ENCODE measurements at regions not wholly inside any gene's neighbourhood (a gene's known extent, or its start where the extent isn't known, plus 50 kb on each side); places are given as distances from the start of the nearest gene placed in this dataset.

DNA sequence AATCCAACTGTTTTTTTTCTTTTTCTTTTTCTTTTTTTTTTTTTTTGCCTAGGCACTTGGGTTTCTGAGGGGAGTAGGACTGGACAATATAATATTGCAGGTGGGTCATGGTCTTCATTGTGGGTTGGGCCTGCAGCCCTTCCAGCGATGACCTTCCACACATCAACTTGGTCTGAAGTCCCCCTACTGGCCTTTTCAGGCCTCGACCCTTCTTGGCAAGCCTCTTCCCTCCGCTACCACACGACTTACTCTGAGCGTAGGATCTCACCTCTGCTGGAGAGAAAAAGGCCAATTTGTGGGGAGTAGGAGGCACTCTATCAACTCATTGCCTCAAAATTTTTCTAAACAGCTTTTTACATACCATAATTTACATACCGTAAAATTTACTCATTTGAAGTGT lies 51.1 kb upstream of the GRIK3 start:
- no peak for DNase-seq

DNA sequence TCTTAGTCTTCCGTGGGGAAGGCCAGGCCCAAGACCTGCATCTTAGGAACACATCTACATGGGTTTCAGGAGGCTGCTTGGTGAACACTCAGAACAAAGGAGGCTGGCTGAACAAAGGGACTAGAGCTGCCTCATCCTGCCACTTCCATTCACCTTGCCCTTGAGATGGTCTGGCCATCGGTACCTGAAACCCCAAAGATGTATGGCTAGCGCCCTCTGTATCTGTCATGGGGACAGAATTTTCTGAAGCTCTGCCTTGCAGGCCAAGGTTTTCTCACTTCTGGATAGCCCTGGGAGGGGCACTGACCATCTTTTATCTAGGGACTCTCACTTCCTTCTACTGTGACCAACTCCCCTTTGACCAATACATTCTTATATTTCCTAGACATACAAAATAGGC lies 55.4 kb upstream of the GRIK3 start:
- DNase-seq: no peak

DNA sequence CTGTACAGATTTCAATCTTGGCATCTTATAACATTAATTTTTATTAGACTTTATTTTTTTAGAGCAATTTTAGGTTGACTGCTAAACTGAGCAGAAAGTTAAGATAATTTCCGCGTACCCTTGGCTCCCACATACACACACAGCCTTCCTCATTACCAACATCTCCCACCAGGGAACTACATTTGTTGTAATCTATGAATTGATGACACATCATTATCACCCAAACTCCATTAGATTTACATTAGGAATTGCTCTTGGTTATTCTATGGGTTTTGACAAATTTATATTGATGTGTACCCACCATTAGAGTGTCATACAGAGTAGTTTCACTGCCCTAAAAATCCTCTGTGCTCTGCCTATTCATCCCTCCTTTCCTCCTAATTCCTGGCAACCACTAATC lies 56.4 kb upstream of the GRIK3 start:
- no peak for DNase-seq

DNA sequence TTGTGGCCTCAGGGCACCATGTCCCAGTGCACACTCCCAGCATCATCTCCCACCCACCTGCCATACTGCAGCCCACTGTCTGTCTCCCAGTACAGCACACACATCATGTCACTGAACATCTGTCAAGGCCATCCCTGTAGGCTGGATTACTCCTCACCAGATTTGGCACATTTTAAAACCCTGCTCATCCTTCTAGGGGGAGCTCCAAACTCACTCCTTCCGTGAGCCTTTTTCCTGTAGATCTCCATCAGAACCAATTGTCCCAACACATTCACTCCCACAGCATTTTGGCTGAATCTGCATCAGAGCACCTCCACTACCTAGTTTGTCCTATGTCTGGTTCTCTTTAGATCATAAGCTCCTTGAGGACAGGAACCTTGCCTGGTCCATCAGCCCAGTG lies 58.6 kb upstream of the GRIK3 start:
- no peak for DNase-seq

DNA sequence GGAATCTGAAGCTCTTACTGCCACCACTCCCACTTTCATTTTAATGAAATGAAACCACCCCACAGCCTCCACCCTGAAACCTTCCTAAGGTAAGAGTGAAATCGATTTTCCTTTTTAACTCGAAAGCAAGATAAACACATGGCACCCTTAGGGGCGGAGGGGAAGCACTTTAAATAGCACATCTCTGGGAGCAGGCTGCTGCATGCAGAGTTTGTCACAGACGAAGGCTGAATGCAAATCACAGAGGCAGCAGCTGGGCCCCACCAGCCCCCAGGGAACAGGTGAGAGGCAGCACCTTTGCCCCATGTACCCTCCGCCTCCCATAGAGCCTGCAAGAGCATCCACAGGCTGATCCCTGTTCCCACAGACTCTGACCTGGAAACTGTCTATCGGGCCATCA lies 60.0 kb upstream of the GRIK3 start:
- no peak for DNase-seq

DNA sequence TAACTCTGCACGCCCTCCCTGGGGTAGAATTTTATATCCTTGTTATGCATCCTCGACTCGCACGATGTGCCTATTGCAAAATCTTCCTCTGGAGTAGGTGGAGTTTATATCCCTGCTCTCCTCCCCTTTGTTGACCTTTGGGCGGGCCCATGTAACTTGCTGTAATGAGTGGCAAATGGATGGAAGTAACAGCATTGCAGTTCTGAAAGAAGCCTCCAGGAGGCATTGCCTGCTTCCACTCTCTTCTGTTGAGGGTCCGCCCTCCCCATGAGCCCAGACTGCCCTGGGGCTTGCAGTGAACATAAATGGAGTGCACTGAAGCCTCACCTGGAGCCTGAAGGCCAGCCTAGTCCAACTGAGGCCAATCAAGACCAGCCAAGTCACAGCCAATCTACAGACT lies 62.2 kb upstream of the GRIK3 start:
- no peak for DNase-seq

DNA sequence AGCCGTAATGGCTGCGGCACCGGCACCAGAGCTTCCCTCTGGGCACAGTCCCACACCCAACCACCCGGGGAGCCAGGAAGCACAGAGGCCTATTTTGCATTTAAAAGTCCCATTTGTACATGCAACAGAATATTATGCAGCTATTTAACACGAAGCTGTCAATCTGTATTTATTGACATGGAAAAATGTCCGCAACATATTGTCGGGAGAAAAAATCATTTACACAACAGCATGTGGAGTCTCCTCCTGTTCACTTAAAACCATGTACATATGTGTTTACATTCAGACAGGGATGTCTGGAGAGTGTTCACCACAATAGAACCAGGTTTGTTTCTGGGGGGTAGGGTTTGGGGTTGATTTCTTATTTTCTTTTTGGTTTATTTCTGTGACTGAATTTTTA lies 63.4 kb upstream of the GRIK3 start:
- DNase-seq: no peak

DNA sequence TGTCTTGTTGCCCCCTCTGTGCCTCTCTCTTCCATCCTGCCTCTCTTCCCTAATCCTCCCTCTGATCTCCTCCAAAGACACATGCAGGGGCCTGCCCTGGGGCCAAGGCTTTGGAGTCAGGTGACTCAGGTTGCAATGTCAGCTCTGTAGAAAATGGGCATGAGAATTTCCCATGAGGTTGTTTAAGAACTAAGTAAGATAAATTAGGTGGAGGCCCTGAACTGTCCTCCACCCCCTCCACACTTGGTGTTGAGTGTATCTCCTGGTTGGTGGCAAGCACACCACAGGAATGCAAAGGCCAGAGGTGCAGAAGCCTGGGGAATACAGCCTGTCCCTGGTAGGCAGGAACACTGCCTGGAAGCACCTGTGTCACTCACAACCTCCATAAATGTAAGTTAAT lies 63.9 kb upstream of the GRIK3 start:
- no peak for DNase-seq

DNA sequence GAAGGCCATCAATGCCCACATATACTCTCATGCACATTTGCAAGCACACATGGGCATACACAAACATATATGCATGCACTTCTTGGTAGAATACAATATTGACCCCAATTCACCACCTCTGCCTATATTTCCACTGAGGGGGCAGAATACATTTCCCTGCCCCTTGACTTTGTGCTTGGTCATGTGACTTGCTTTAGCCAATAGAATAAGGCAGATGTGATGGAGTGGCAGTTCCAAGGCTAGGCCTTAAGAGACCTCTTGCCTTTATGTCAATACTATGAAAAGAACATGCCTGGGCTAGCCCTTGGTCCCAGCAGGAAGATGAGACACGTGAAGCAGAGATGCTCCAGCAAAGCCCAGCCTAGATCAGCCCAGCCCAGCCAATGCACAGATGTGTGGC lies 66.0 kb upstream of the GRIK3 start:
- DNase-seq: no peak

DNA sequence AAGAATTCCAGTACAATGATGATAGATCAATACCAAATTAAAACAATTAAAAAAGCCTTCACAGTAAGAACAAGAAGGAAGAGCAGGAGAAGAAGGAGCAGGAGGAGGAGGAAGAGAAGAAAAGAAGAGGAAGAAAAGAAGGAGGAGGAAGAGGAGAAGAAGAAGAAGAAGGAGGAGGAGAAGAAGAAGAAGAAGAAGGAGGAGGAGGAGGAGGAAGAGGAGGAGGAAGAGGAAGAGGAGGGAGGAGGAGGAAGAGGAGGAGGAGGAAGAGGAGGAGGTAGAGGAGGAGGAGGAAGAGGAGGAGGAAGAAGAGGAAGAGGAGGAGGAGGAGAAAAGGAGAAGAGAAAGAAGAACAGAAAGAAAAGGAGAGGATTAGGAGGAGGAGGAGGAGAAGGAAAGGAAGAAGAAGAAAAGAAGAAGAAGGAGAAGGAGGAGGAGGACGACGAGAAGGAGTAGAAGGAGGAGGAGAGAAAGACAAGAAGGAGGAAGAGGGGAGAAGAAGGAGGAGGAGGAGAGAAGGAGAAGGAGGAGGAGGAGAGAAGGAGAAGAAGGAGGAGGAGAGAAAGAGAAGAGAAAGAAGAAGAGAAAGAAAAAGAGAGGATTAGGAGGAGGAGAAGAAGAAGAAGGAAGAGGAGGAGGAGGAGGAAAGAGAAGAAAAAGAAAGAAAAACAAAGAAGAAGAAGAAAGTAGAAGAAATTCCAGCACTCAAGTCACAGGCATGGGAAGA lies 68.5 kb upstream of the GRIK3 start:
- DNase-seq: no peak

DNA sequence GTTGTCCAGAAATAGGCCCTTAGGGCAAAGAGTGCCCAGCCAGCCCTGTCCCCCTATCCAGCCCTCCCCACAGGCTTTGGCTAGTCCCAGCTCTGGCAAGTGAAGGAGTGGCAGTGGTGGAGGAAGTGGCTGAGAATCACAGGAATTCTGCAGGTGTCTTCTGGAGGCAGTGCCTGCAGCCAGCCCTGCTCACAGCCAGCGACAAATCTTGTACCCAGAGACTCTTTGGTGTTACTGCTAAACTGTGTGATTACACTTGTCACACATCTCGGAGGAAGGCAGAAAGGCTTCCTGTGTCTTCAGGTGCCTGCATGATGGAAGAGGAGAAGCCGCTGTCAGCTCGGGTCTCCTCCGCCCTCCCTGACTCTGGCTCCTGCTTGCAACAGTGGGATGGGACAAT lies 71.6 kb upstream of the GRIK3 start:
- no peak for DNase-seq

DNA sequence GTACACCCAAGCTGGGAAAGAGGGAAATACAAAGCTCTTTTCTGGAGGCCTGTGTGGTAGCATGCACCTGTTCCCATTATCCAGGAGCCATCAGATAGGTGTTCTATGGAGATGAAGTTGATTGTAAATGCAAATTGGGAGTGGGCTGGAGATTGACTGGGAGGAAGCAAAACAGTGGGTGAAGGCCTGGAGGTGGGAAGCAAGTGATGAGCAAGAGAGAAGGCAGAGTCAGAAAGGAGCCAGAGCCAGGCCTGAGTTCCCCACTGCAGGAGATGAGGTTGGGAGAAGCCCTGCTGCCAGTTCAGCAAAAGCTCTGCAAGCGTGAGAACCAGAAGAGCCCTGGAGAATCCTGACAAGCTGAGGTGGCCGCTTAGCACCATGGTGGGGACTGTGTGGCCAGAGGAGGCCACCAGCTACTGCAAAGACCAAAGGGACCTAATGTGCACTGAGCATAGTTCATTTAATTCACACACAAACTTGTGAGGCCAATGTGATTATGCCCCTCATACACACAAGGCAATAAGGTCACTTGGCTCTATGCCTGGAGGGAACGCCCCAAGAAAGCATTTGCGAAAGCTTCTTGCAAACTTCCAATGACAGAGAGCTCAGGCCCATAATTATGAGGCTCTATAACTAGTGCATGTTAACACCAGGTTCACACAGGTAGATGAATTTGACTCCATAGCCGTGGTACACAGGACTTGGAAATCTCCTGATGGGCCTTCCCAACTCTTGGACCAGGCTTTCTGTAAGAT lies 73.0 kb upstream of the GRIK3 start:
- no peak for DNase-seq

DNA sequence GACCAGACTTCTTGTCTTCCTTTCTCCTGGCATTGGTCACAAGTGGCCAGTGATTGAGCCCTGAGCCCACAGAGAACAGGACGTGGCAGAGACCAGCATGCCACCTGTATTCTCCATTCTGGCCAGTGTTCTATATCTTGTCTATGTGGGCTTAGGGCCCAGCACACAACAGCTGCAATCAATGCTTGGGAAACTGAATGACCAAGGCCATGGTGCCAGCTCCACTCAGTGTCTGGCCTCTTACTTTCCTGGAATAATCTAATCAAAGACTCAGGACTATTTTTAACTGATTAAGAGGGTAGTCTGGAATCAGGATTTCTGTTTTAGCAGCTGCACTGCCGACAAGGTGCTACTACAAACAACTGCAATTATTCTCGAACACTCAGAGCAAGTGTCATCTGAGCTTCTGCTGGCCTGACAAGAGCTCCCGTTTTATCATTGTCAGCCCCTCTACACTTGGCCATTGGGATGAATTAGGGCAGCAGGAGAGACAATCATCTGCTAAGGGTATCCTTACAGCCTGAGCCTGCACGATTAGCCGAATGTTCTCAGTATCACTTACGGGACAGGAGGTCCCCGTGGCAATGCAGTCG lies 74.4 kb upstream of the GRIK3 start:
- DNase-seq: no peak

DNA sequence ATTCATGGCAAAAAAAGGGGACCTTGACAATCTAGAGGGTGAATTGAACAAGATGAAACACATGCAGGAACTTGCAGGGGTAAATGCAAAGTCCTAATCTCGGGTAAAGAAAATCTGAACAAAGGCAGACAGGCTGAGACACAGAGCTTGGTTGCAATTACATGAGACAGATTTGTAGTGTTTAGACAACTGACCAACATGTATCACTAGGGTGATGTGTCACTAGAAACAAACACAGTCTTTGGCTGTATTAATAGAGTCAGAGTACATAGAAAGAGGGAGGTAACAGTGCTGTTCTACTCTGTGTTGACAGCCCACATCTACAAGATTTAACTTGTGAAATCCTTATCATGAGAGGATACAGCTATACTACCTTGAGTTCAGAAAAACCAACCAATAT lies 78.1 kb upstream of the GRIK3 start:
- no peak for DNase-seq

DNA sequence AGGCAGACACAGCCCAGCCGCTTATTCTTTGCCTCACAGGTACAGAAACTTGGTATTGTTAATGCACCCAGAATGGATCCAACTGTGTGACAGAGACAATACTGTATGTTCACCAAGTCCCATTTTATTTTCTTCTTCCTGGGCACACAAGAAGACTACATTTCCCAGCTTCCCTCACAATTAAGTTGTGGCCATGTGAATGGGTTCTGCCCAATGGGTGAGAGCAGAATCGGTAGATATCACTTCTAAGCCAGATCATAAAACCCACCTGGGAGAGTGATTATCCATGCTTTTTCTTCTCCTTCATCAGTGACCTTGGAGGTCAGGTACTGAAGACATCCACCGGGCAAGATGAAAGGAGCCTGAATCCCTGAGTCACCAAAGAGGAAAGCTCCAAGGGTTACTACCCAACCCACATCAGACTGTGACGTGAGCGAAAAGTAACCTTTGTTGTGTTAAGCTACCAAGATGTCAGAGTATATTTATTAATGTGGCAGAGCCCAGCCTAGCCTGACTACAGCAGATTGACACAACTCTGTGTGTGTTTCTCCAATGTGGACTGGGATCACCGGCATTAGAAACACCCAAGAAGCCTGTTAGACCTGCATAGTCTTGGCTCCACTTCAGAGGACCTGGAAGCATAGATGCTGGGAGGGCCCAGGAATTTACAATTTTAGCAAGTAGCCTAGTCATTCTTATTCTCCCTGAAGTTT lies 79.1 kb upstream of the GRIK3 start:
- no peak for DNase-seq

DNA sequence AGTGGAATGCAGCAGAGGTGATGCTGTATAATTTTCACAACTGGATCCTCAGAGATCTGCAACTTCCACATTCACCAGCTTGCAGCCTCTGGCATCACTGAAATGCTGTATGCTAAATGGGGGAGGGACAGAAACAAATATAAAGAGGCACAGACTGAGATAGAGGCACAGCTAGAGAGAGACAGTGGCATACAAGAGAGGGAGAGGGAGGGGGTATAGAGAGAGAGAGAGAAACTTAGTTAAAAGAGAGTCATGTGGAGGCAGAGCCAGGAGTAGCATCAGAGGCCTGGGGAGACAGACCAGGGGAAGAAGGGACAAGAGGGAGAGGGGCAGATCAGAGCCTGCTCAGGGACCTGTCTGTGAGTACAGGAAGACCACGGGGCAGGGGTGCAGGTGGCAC lies 84.5 kb upstream of the GRIK3 start:
- DNase-seq: no peak

DNA sequence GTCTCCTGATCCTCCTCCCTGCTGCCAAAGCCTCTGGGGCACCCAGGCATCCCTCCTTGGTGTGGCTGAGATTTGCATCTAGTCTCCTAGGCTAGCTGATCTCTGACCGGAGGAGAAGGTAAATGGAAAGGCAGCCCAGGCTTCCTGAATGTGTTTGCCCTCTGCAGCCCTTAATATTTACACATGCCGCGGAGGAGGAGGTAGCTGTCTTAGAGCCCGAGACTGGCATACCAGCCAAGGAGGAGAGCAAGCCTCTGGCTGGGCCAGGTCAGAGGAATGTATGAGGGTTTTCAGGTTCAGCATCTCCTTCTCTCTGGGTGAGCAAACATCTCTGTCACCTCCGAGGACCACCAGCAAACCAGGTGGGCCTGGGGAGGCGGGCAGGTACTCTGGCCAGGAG lies 86.0 kb upstream of the GRIK3 start:
- DNase-seq: no peak

DNA sequence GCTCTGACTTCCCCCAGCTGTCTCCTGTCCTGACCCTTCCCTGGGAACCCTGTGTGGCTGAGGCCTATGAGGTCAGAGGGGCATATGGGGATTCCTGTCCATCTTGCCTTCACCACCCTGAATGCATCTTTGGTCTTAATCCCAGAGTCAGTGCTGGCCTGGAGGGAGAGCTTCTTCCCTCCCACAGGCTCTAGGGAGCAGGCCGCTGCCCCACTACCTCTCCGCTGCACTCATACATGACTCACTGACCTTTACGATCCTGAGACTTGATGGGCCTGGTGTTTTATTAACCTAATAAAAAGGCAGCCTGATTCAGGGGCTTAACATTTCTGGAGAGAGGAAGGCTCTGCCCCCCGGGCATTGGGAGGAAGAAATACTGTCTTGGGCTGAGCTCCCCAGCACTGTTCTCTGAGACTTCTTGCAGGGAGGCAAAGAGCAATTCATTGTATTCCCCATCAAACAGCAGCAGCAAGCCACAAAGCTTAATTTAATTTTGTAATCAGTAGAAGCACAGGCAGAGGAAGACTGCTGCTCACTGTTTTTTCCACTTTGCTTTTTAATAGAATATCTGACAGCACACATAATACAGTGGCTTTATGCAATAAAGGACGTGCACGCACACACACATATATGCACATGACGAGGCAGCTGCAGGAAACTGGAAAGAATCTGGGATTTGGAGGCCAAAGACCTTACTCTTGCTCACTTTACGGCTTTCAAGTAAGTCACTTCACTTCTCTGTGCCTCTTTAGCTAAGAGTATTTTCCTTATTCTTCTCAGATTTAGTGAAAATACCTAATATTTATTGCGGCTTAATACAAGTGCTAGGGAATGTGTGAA lies 89.2 kb upstream of the GRIK3 start:
- DNase-seq: peak; percentile 38

DNA sequence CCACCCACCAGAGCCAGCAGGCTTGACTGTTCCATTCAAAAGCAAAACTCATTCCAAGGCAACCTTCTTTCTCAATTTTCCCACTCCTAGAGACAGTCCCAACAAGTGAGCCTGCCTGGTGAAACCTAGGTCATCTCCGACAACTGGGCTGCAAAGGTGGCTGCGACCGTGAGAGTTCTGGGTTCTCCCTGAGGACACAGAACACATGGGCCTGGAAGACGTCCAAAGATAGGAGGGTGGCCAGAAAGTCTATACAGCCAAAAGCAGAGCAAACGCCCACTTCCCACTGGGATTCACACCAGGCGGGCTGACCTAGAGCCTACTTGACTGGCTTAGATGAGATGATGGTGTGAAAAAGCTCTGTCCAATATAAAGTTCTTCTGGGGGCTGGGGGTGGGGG lies 90.2 kb upstream of the GRIK3 start:
- no peak for DNase-seq

DNA sequence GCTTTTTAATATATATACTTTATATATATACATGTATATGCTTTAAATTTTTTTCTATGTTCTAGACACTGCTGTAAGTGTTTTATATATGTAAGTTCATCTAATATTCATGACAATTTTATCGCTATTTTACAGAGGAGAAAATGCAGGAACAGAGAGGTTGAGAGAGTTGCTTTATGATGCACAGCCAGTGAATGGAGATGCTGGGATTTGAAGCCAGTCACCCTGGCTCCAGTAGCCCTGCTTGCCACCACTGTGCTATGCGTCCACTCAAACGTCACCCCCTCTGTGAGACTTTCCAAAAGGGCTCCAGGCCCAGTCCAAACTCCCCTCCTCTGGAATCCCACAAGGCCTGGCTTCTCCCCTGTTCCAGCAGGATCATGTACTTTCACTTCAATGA lies 91.0 kb upstream of the GRIK3 start:
- no peak for DNase-seq

DNA sequence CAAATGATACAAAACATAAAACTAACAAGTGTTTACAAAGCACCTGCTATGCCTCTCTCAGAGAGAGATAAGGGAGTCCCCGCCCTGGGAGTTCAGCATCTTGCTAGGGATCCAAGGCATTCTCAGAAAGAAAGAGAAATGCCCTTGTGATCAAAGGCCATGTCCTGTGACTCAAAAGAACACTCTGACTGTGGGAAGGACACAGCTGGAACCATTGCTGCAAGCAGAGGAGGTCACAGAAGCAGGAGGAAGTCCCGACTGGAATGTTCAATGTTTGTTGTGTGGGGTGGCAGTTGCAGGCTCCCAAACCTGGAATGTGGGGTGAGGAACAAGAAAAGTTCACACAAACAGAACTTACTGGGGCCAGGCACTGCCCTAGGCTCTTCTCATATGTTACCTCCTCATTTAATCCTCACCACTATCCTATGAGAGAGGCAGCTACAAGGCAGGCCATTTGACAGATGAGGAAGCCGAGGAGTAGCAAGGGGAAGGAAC lies 93.0 kb upstream of the GRIK3 start:
- DNase-seq: no peak

DNA sequence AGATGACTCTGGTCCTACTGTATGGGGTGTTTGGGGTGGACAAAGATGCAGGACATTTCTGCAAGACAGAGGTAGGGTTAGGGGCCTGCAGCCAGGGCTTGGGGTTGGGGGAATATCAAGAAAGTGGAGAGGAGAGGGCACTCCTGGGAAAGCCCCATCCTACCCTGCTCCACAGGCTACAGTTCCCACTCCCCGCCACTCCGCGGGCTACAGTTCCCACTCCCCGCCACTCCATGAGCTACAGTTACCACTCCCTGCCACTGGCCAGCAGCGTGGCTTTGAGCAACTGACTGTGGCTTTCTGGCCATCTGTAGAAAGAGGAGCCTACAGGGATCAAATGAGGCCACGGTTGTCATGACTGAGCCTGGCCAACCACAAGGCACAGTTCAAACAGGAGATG lies 93.8 kb upstream of the GRIK3 start:
- no peak for DNase-seq

All from hindlimb muscle (tissue), 1 donor.